ENCODE measurements at regions not wholly inside any gene's neighbourhood (a gene's known extent, or its start where the extent isn't known, plus 50 kb on each side); places are given as distances from the start of the nearest gene placed in this dataset.

DNA sequence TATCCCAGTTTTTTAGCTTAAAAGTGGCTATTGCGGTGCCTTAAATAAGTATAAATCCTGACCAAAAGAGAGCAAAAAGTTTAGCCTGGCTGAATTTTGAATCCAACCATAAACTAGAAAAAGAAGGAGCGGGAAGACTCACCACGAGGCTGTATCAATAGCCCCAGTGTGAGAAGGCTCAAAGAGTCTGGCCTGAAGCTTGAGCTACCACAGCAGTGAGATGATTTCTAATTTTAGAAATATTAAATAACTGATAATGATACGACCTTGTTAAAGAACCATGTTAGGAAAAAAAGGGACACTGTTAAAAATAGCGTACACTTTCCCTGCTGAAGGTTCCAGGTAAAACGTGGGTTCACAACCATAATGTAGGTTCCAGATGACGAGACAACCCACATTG, 134.1 kb upstream of the ZNF462 start:
- Histone ChIP-seq H3K9ac (ENCODE audit: insufficient read depth in 1 of 2, low read length in 2 of 2) (no peak overlapping the region), H3K4me1 (ENCODE audit: control insufficient read depth in 5 of 5, insufficient read depth in 5 of 5, low read length in 5 of 5) (peaks cover 0 to 19% (median 3%) of the 10 kb centered on the region in 5 donors), H3K36me3 (ENCODE audit: control insufficient read depth in 4 of 4, insufficient read depth in 4 of 4, low read length in 4 of 4) (no peaks in the 10 kb centered on the region), H3K27me3 (ENCODE audit: control insufficient read depth in 3 of 3, insufficient read depth in 3 of 3, low read length in 2 of 3) (no peaks in the 10 kb centered on the region), H3K9me3 (ENCODE audit: control insufficient read depth in 4 of 4, insufficient read depth in 3 of 4, low read length in 3 of 4) (no peaks in the 10 kb centered on the region), H3K27ac (ENCODE audit: low read depth in 1 of 2, low read length in 1 of 2) (peak overlapping the region in 1 of 2 donors; percentile 14), H3K4me3 (no peak overlapping the region)
- ATAC-seq (ENCODE audit: insufficient read depth, low FRiP score) (no peak), DNase-seq (no peak)
- TF ChIP-seq, protein P1, sequence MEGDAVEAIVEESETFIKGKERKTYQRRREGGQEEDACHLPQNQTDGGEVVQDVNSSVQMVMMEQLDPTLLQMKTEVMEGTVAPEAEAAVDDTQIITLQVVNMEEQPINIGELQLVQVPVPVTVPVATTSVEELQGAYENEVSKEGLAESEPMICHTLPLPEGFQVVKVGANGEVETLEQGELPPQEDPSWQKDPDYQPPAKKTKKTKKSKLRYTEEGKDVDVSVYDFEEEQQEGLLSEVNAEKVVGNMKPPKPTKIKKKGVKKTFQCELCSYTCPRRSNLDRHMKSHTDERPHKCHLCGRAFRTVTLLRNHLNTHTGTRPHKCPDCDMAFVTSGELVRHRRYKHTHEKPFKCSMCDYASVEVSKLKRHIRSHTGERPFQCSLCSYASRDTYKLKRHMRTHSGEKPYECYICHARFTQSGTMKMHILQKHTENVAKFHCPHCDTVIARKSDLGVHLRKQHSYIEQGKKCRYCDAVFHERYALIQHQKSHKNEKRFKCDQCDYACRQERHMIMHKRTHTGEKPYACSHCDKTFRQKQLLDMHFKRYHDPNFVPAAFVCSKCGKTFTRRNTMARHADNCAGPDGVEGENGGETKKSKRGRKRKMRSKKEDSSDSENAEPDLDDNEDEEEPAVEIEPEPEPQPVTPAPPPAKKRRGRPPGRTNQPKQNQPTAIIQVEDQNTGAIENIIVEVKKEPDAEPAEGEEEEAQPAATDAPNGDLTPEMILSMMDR (IDR thresholded peaks at IDR 0.05; ENCODE audit: control extremely low read depth, extremely low read depth) = no peak
- 86 to 89% methylated on average over 7 of the region's 7 CpGs for WGBS, 2 donors

DNA sequence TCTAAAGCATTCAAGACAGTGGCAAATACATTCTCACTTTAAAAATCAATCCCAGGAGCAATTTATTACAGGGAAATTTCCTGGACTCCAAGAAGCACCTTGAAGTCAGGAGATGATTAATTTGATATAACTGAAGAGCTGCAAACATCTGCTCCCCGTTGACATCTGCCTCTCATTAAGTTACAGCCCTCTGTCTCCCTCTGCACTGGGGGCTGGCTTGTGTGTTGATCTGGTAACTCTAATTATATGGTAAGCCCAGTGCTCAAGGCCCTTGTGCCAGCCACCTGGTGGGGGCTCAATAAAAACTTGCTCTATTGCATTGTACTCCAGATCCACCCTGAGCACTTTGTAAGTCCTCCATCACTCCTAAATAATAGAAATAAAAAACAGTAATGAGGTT, 131.1 kb upstream of the ZNF462 start:
- peaks cover 0 to 8% (median 1%) of the 10 kb centered on the region in 5 donors for H3K4me1 ChIP-seq (ENCODE audit: control insufficient read depth in 5 of 5, insufficient read depth in 5 of 5, low read length in 5 of 5)
- ATAC-seq (ENCODE audit: insufficient read depth, low FRiP score) (no peak), DNase-seq (no peak)
- no peaks in the 10 kb centered on the region for H3K9me3 ChIP-seq (ENCODE audit: control insufficient read depth in 4 of 4, insufficient read depth in 3 of 4, low read length in 3 of 4)
- H3K9ac ChIP-seq (ENCODE audit: insufficient read depth in 1 of 2, low read length in 2 of 2) = no peak overlapping the region
- no peak overlapping the region for H3K4me3 ChIP-seq
- H3K36me3 ChIP-seq (ENCODE audit: control insufficient read depth in 4 of 4, insufficient read depth in 4 of 4, low read length in 4 of 4) = no peaks in the 10 kb centered on the region
- no peaks in the 10 kb centered on the region for H3K27me3 ChIP-seq (ENCODE audit: control insufficient read depth in 3 of 3, insufficient read depth in 3 of 3, low read length in 2 of 3)
- 55 to 59% methylated on average over 1 of the region's 1 CpG for WGBS, 2 donors
- H3K27ac ChIP-seq (ENCODE audit: low read depth in 1 of 2, low read length in 1 of 2) = no peak overlapping the region
- TF ChIP-seq, protein P1 (IDR thresholded peaks at IDR 0.05; ENCODE audit: control extremely low read depth, extremely low read depth) = no peak

DNA sequence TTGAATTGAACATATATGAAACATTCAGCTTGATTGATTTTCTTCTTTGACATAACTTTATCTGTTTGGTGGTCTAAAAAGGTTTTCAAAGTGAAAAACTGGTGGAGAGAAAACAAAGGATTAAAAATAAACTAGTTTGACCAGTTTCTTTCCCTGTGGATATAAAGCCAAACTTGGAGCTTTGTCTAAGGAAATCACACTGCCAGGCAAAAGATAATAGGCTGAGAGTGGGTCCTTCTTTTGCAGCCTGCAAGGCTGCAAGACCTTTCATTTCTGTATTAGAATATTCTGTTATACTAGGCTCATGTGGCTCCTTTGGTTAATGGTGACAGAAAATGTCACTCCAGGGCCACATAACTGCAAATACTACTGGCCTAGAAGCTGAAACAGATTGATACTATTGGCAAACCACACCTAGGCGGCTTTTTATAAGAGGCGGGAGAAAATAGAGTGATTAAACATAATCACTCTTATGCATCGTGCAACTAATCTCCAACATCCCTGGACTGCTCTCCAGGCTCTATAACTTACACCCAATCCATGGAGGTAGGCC, 129.1 kb upstream of the ZNF462 start:
- Histone ChIP-seq H3K36me3 (ENCODE audit: control insufficient read depth in 4 of 4, insufficient read depth in 4 of 4, low read length in 4 of 4) (no peaks in the 10 kb centered on the region), H3K9me3 (ENCODE audit: control insufficient read depth in 4 of 4, insufficient read depth in 3 of 4, low read length in 3 of 4) (no peaks in the 10 kb centered on the region), H3K4me3 (no peak overlapping the region), H3K9ac (ENCODE audit: insufficient read depth in 1 of 2, low read length in 2 of 2) (no peak overlapping the region), H3K27ac (ENCODE audit: low read depth in 1 of 2, low read length in 1 of 2) (no peak overlapping the region), H3K27me3 (ENCODE audit: control insufficient read depth in 3 of 3, insufficient read depth in 3 of 3, low read length in 2 of 3) (no peaks in the 10 kb centered on the region), H3K4me1 (ENCODE audit: control insufficient read depth in 5 of 5, insufficient read depth in 5 of 5, low read length in 5 of 5) (peaks cover 0 to 8% (median 1%) of the 10 kb centered on the region in 5 donors)
- TF ChIP-seq, protein P1 (IDR thresholded peaks at IDR 0.05; ENCODE audit: control extremely low read depth, extremely low read depth) = no peak
- WGBS, 2 donors = 90 to 92% methylated on average over 3 of the region's 3 CpGs
- DNase-seq (no peak), ATAC-seq (ENCODE audit: insufficient read depth, low FRiP score) (no peak)

DNA sequence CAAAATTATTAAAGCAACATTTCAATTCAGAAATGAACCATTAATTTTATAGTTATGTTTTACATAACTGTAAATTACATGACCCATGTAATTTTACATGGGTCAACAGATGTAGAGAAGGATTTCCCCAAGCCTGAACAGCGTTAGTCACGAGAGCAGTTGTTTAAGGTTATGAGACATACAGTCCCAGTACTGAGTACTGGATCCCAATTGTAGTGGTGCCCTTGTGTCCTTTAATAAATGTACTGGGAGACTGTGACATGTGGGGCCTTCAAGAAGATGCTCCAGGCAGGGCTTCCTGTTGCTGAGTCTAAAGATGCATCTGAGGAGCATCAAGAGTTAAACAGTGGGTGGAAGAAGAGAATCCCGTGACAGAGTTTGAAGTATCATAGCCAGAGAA, 125.5 kb upstream of the ZNF462 start:
- H3K4me3 ChIP-seq = no peak overlapping the region
- no peak overlapping the region for H3K27ac ChIP-seq (ENCODE audit: low read depth in 1 of 2, low read length in 1 of 2)
- H3K27me3 ChIP-seq (ENCODE audit: control insufficient read depth in 3 of 3, insufficient read depth in 3 of 3, low read length in 2 of 3) = no peaks in the 10 kb centered on the region
- no peak overlapping the region for H3K9ac ChIP-seq (ENCODE audit: insufficient read depth in 1 of 2, low read length in 2 of 2)
- no peaks in the 10 kb centered on the region for H3K9me3 ChIP-seq (ENCODE audit: control insufficient read depth in 4 of 4, insufficient read depth in 3 of 4, low read length in 3 of 4)
- no peaks in the 10 kb centered on the region for H3K36me3 ChIP-seq (ENCODE audit: control insufficient read depth in 4 of 4, insufficient read depth in 4 of 4, low read length in 4 of 4)
- H3K4me1 ChIP-seq (ENCODE audit: control insufficient read depth in 5 of 5, insufficient read depth in 5 of 5, low read length in 5 of 5) = no peaks in the 10 kb centered on the region
- no peak for ATAC-seq (ENCODE audit: insufficient read depth, low FRiP score)
- TF ChIP-seq, protein P1 (IDR thresholded peaks at IDR 0.05; ENCODE audit: control extremely low read depth, extremely low read depth) = no peak
- DNase-seq = no peak
- whole genome bisulfite sequencing, 2 donors = 78 to 82% methylated on average over 3 of the region's 3 CpGs
